ENCODE measurements at regions not wholly inside any gene's neighbourhood (a gene's known extent, or its start where the extent isn't known, plus 50 kb on each side); places are given as distances from the start of the nearest gene placed in this dataset.

GRCh38 chr6:90412538-90413369 lies 116.1 kb upstream of the BACH2 start:
- Histone ChIP-seq H3F3A (replicated peaks; ENCODE audit: low read depth) (no peaks in the 10 kb centered on the region; the same call in 1 of the 2 replicates), H3K27me3 (ENCODE audit: insufficient read depth) (no peaks in the 10 kb centered on the region), H3K4me2 (peak overlapping the region; percentile 61; the same call in 1 of the 2 replicates), H2AFZ (no peak overlapping the region), H3K79me2 (replicated peaks; ENCODE audit: insufficient read depth) (no peaks in the 10 kb centered on the region), H3K27ac (ENCODE audit: low read depth) (no peak overlapping the region), H3K36me3 (ENCODE audit: insufficient read depth) (no peaks in the 10 kb centered on the region), H3K9me2 (ENCODE audit: insufficient read depth) (0 out of 2 replicates have a peak, but pooled peaks cover 3% of the 10 kb centered on the region), H3K4me3 (no peak overlapping the region), H3K4me1 (ENCODE audit: insufficient read depth) (peaks cover 19% of the 10 kb centered on the region), H4K20me1 (replicated peaks; ENCODE audit: insufficient read depth) (no peaks in the 10 kb centered on the region)
- peaks cover under 1% of the 10 kb centered on the region; the same call in 2 of the 3 replicates for H3K9me3 Mint-ChIP-seq
- no peaks in the 10 kb centered on the region; the same call in 2 of the 3 replicates for H3K36me3 Mint-ChIP-seq (ENCODE audit: low read depth)
- peaks cover 23% of the 10 kb centered on the region for H3K4me1 Mint-ChIP-seq
- peaks cover 5% of the 10 kb centered on the region for H3K27me3 Mint-ChIP-seq (ENCODE audit: insufficient read depth, low read depth, poor library complexity)
- DNase-seq (ENCODE audit: low spot score) (no peak), ATAC-seq (no peak)
- TF ChIP-seq CREB1 (CRISPR knock-in tag; IDR thresholded peaks at IDR 0.05; ENCODE audit: low read depth) (no peak), NANOG (IDR thresholded peaks at IDR 0.05; ENCODE audit: borderline replicate concordance) (no peak)
- no peak overlapping the region for H3K27ac Mint-ChIP-seq
- no peak overlapping the region for H3K4me3 Mint-ChIP-seq

- Histone ChIP-seq H3F3A (replicated peaks; ENCODE audit: low read depth) (no peaks in the 10 kb centered on the region; the same call in 1 of the 2 replicates), H2AFZ (no peak overlapping the region), H3K27me3 (ENCODE audit: insufficient read depth) (no peaks in the 10 kb centered on the region), H3K4me1 (ENCODE audit: insufficient read depth) (peaks cover 19% of the 10 kb centered on the region), H4K20me1 (replicated peaks; ENCODE audit: insufficient read depth) (no peaks in the 10 kb centered on the region), H3K9me2 (ENCODE audit: insufficient read depth) (0 out of 2 replicates have a peak, but pooled peaks cover 3% of the 10 kb centered on the region), H3K79me2 (replicated peaks; ENCODE audit: insufficient read depth) (no peaks in the 10 kb centered on the region), H3K4me2 (no peak overlapping the region), H3K36me3 (ENCODE audit: insufficient read depth) (no peaks in the 10 kb centered on the region), H3K27ac (ENCODE audit: low read depth) (no peak overlapping the region), H3K4me3 (no peak overlapping the region)
- Mint-ChIP-seq H3K36me3 (ENCODE audit: low read depth) (no peaks in the 10 kb centered on the region; the same call in 2 of the 3 replicates), H3K4me3 (no peak overlapping the region), H3K27ac (no peak overlapping the region), H3K9me3 (peaks cover 10% of the 10 kb centered on the region; the same call in 2 of the 3 replicates), H3K4me1 (peaks cover 23% of the 10 kb centered on the region), H3K27me3 (ENCODE audit: insufficient read depth, low read depth, poor library complexity) (peaks cover 10% of the 10 kb centered on the region)
- peak; percentile 39 for ATAC-seq
- peak; percentile 41 for DNase-seq (ENCODE audit: low spot score)
- TF ChIP-seq STAT1 (IDR thresholded peaks at IDR 0.05; ENCODE audit: unreplicated experiment) (no peak), EZH2phosphoT487 (IDR thresholded peaks at IDR 0.05; ENCODE audit: unreplicated experiment) (no peak), ZNF114 (CRISPR knock-in tag; IDR thresholded peaks at IDR 0.05) (no peak), CTCF (conservative IDR thresholded peaks at IDR 0.05; ENCODE audit: low read depth in 2 of 2) (no peak), ZNF331 (CRISPR knock-in tag; IDR thresholded peaks at IDR 0.05; ENCODE audit: low read depth) (no peak), ZNF462 (CRISPR knock-in tag; IDR thresholded peaks at IDR 0.05) (no peak; the same call in 1 of the 2 replicates)
Observed at GRCh38 chr6:90411292-90411781, 114.7 kb upstream of the BACH2 start.
